GM23338 (cell line): ENCODE measurements at regions not wholly inside any gene's neighbourhood (a gene's known extent, or its start where the extent isn't known, plus 50 kb on each side); places are given as distances from the start of the nearest gene placed in this dataset.

Experiments used
- ATAC-seq: fragments of 200-7000 bp; cut with Tn5 transposase; 3 replicates; pipeline ENCODE4 v1.9.1; 2020
- DNase-seq: peaks from one replicate; pipeline ENCODE4 v3.0.0-alpha.2; 2015; ENCODE audit warnings: low spot score
- H2AFZ ChIP-seq: fragments of 200-600 bp; sonication (generic); 2 replicates; pipeline ENCODE4 v1.8.0; 2016; ENCODE audit warnings: antibody characterized with exemption, mild to moderate bottlenecking, moderate library complexity
- H3F3A ChIP-seq: fragments of 200-600 bp; sonication (generic); replicated peaks from 2 replicates; pipeline ENCODE4 v1.8.0; 2017; ENCODE audit warnings: antibody characterized with exemption, mixed run types, low read depth
- H3K27ac ChIP-seq: fragments of 200-600 bp; sonication (generic); 2 replicates; pipeline ENCODE4 v1.6.1; 2016; ENCODE audit warnings: low read depth
- H3K27me3 ChIP-seq: fragments of 200-600 bp; sonication (generic); 2 replicates; pipeline ENCODE4 v1.8.0; 2016; ENCODE audit warnings: mild to moderate bottlenecking, mixed run types, moderate library complexity; ENCODE audit not compliant: insufficient read depth
- H3K36me3 ChIP-seq: fragments of 200-600 bp; sonication (generic); 2 replicates; pipeline ENCODE4 v1.8.0; 2016; ENCODE audit warnings: mild to moderate bottlenecking; ENCODE audit not compliant: insufficient read depth
- H3K4me1 ChIP-seq: fragments of 200-600 bp; sonication (generic); 2 replicates; pipeline ENCODE4 v1.8.0; 2016; ENCODE audit warnings: mild to moderate bottlenecking, moderate library complexity; ENCODE audit not compliant: insufficient read depth
- H3K4me2 ChIP-seq: fragments of 200-600 bp; sonication (generic); 2 replicates; pipeline ENCODE4 v1.7.1; 2017; ENCODE audit warnings: mixed run types
- H3K4me3 ChIP-seq: fragments of 200-600 bp; sonication (generic); 2 replicates; pipeline ENCODE4 v1.6.1; 2016; ENCODE audit warnings: mixed run types
- H3K79me2 ChIP-seq: fragments of 200-600 bp; sonication (generic); replicated peaks from 2 replicates; pipeline ENCODE4 v1.8.0; 2017; ENCODE audit warnings: mild to moderate bottlenecking; ENCODE audit not compliant: insufficient read depth
- H3K9me2 ChIP-seq: fragments of 200-600 bp; sonication (generic); 2 replicates; pipeline ENCODE4 v1.8.0; 2017; ENCODE audit not compliant: insufficient read depth
- H4K20me1 ChIP-seq: fragments of 200-600 bp; sonication (generic); replicated peaks from 2 replicates; pipeline ENCODE4 v1.8.0; 2017; ENCODE audit warnings: mild to moderate bottlenecking; ENCODE audit not compliant: insufficient read depth
- H3K27ac Mint-ChIP-seq: 2 replicates; pipeline ENCODE4 v1.8.0; 2020; ENCODE audit warnings: inconsistent platforms, mild to moderate bottlenecking, moderate library complexity, mixed read lengths
- H3K27me3 Mint-ChIP-seq: 3 replicates; pipeline ENCODE4 v1.8.0; 2022; ENCODE audit warnings: low read depth, mild to moderate bottlenecking, moderate library complexity, mixed read lengths, inconsistent platforms; ENCODE audit not compliant: insufficient read depth, poor library complexity
- H3K36me3 Mint-ChIP-seq: 3 replicates; pipeline ENCODE4 v1.8.0; 2021; ENCODE audit warnings: low read depth, mild to moderate bottlenecking, inconsistent platforms, moderate library complexity, mixed read lengths
- H3K4me1 Mint-ChIP-seq: 3 replicates; pipeline ENCODE4 v1.8.0; 2020; ENCODE audit warnings: mild to moderate bottlenecking, inconsistent platforms, mixed read lengths
- H3K4me3 Mint-ChIP-seq: 3 replicates; pipeline ENCODE4 v1.8.0; 2021; ENCODE audit warnings: moderate library complexity, mild to moderate bottlenecking, inconsistent platforms, mixed read lengths
- H3K9me3 Mint-ChIP-seq: 3 replicates; pipeline ENCODE4 v1.8.0; 2020; ENCODE audit warnings: moderate library complexity, mild to moderate bottlenecking, inconsistent platforms, mixed read lengths
- CREB1 ChIP-seq: fragments of 250-450 bp; sonication (Bioruptor Pico); IDR thresholded peaks from 2 replicates; pipeline ENCODE4 v1.5.0; 2020; ENCODE audit warnings: low read depth, mild to moderate bottlenecking, moderate library complexity
- JUNB ChIP-seq: IDR thresholded peaks from one replicate; pipeline ENCODE4 v1.6.1; 2016; ENCODE audit warnings: antibody characterized with exemption; ENCODE audit not compliant: unreplicated experiment
- NANOG ChIP-seq: IDR thresholded peaks from 2 replicates; pipeline ENCODE4 v1.6.1; 2016; ENCODE audit warnings: antibody characterized with exemption, borderline replicate concordance
- POLR2AphosphoS5 ChIP-seq: IDR thresholded peaks from 2 replicates; pipeline ENCODE4 v1.6.1; 2016; ENCODE audit warnings: antibody characterized with exemption, low read depth
- ZNF114 ChIP-seq: fragments of 250-450 bp; sonication (Bioruptor Pico); IDR thresholded peaks from 2 replicates; pipeline ENCODE4 v1.5.0; 2020; ENCODE audit warnings: mild to moderate bottlenecking, moderate library complexity
- ZNF331 ChIP-seq: fragments of 250-450 bp; sonication (Bioruptor Pico); IDR thresholded peaks from 2 replicates; pipeline ENCODE4 v1.5.0; 2020; ENCODE audit warnings: low read depth, mild to moderate bottlenecking, moderate library complexity
- ZNF462 ChIP-seq: fragments of 250-450 bp; sonication (Bioruptor Pico); IDR thresholded peaks from 2 replicates; pipeline ENCODE4 v1.5.0; 2020; ENCODE audit warnings: mild to moderate bottlenecking, moderate library complexity

- TF ChIP-seq ZNF462 (CRISPR knock-in tag): no peak
- no peak for TF ChIP-seq JUNB
- no peak for TF ChIP-seq CREB1
- no peak for TF ChIP-seq NANOG
- no peak for TF ChIP-seq POLR2AphosphoS5
These were observed 102.3 kb upstream of the MSX2 start (continued) for GRCh38 chr5:174622067-174622466.

- H3K27me3 Mint-ChIP-seq: no peaks in the 10 kb centered on the region
- H3K4me3 ChIP-seq: no peak overlapping the region
- DNase-seq (no peak), ATAC-seq (no peak)
- no peak overlapping the region for H3K4me3 Mint-ChIP-seq
- no peaks in the 10 kb centered on the region for H3F3A ChIP-seq
- peaks cover 10% of the 10 kb centered on the region; the same call in 2 of the 3 replicates for H3K4me1 Mint-ChIP-seq
- no peak overlapping the region for H3K4me2 ChIP-seq
- H3K9me2 ChIP-seq: no peaks in the 10 kb centered on the region
- peaks cover 13% of the 10 kb centered on the region for H3K4me1 ChIP-seq
- H3K79me2 ChIP-seq: no peaks in the 10 kb centered on the region
- H2AFZ ChIP-seq: no peak overlapping the region
- no peaks in the 10 kb centered on the region for H4K20me1 ChIP-seq
- H3K36me3 ChIP-seq: no peaks in the 10 kb centered on the region
- H3K27ac Mint-ChIP-seq: no peak overlapping the region
- no peak overlapping the region for H3K27ac ChIP-seq
- H3K9me3 Mint-ChIP-seq: no peaks in the 10 kb centered on the region
- H3K27me3 ChIP-seq: no peaks in the 10 kb centered on the region
- no peaks in the 10 kb centered on the region for H3K36me3 Mint-ChIP-seq
- TF ChIP-seq ZNF331 (CRISPR knock-in tag) (no peak), ZNF114 (CRISPR knock-in tag) (no peak), ZNF462 (CRISPR knock-in tag) (no peak)
These were observed 101.4 kb upstream of the MSX2 start for GRCh38 chr5:174623018-174623417.
